ENCODE measurements at regions not wholly inside any gene's neighbourhood (a gene's known extent, or its start where the extent isn't known, plus 50 kb on each side); places are given as distances from the start of the nearest gene placed in this dataset.

- TF ChIP-seq ZNF121 (CRISPR knock-in tag; IDR thresholded peaks at IDR 0.05) (no peak), HMGXB3 (CRISPR knock-in tag; IDR thresholded peaks at IDR 0.05; ENCODE audit: borderline replicate concordance) (no peak), PTBP1 (IDR thresholded peaks at IDR 0.05; ENCODE audit: low read depth, low read length, poor library complexity, severe bottlenecking) (no peak), ZNF275 (CRISPR knock-in tag; IDR thresholded peaks at IDR 0.05; ENCODE audit: borderline replicate concordance) (no peak), ZNF747 (CRISPR knock-in tag; IDR thresholded peaks at IDR 0.05; ENCODE audit: borderline replicate concordance) (no peak), SP2 (CRISPR knock-in tag; IDR thresholded peaks at IDR 0.05) (no peak), FOXM1 (CRISPR knock-in tag; IDR thresholded peaks at IDR 0.05) (no peak), NCOR1 (IDR thresholded peaks at IDR 0.05; ENCODE audit: borderline replicate concordance, low read length) (no peak)
Measured at GRCh38 chr4:54372951-54373350, 143.9 kb downstream of the PDGFRA start.
